Ishikawa (cell line): ENCODE measurements at regions not wholly inside any gene's neighbourhood (a gene's known extent, or its start where the extent isn't known, plus 50 kb on each side); places are given as distances from the start of the nearest gene placed in this dataset.

Experiments used
- EP300 ChIP-seq: IDR thresholded peaks from 2 replicates; pipeline ENCODE4 v1.6.1; 2012; ENCODE audit warnings: borderline replicate concordance
- FOXM1 ChIP-seq: IDR thresholded peaks from 2 replicates; pipeline ENCODE4 v1.6.1; 2012; ENCODE audit warnings: low read depth, borderline replicate concordance
- MAX ChIP-seq: IDR thresholded peaks from 2 replicates; pipeline ENCODE4 v1.6.1; 2012
- NFIC ChIP-seq: IDR thresholded peaks from 2 replicates; pipeline ENCODE4 v1.6.1; 2012
- RAD21 ChIP-seq: IDR thresholded peaks from 2 replicates; pipeline ENCODE4 v1.6.1; 2012; ENCODE audit warnings: low read depth
- TAF1 ChIP-seq: IDR thresholded peaks from 2 replicates; pipeline ENCODE4 v1.6.1; 2012; ENCODE audit warnings: low read depth, mild to moderate bottlenecking
- TCF12 ChIP-seq: IDR thresholded peaks from 2 replicates; pipeline ENCODE4 v1.6.1; 2012; ENCODE audit warnings: low read depth
- YY1 ChIP-seq: IDR thresholded peaks from 2 replicates; pipeline ENCODE4 v1.6.1; 2012; ENCODE audit warnings: low read depth

GRCh38 chr2:33975498-33975897, 376.4 kb upstream of the FAM98A start:
- TF ChIP-seq EP300 (no peak), FOXM1 (no peak), TCF12 (no peak), NFIC (no peak), YY1 (no peak), TAF1 (no peak), MAX (no peak), RAD21 (no peak)
